GM23338 (cell line): ENCODE measurements at regions not wholly inside any gene's neighbourhood (a gene's known extent, or its start where the extent isn't known, plus 50 kb on each side); places are given as distances from the start of the nearest gene placed in this dataset.

Experiments
- ATAC-seq: fragments of 200-7000 bp; cut with Tn5 transposase; 3 replicates; pipeline ENCODE4 v1.9.1; 2020
- DNase-seq: peaks from one replicate; pipeline ENCODE4 v3.0.0-alpha.2; 2015; ENCODE audit warnings: low spot score
- H2AFZ ChIP-seq: fragments of 200-600 bp; sonication (generic); 2 replicates; pipeline ENCODE4 v1.8.0; 2016; ENCODE audit warnings: antibody characterized with exemption, mild to moderate bottlenecking, moderate library complexity
- H3F3A ChIP-seq: fragments of 200-600 bp; sonication (generic); replicated peaks from 2 replicates; pipeline ENCODE4 v1.8.0; 2017; ENCODE audit warnings: antibody characterized with exemption, mixed run types, low read depth
- H3K27ac ChIP-seq: fragments of 200-600 bp; sonication (generic); 2 replicates; pipeline ENCODE4 v1.6.1; 2016; ENCODE audit warnings: low read depth
- H3K27me3 ChIP-seq: fragments of 200-600 bp; sonication (generic); 2 replicates; pipeline ENCODE4 v1.8.0; 2016; ENCODE audit warnings: mild to moderate bottlenecking, mixed run types, moderate library complexity; ENCODE audit not compliant: insufficient read depth
- H3K36me3 ChIP-seq: fragments of 200-600 bp; sonication (generic); 2 replicates; pipeline ENCODE4 v1.8.0; 2016; ENCODE audit warnings: mild to moderate bottlenecking; ENCODE audit not compliant: insufficient read depth
- H3K4me1 ChIP-seq: fragments of 200-600 bp; sonication (generic); 2 replicates; pipeline ENCODE4 v1.8.0; 2016; ENCODE audit warnings: mild to moderate bottlenecking, moderate library complexity; ENCODE audit not compliant: insufficient read depth
- H3K4me2 ChIP-seq: fragments of 200-600 bp; sonication (generic); 2 replicates; pipeline ENCODE4 v1.7.1; 2017; ENCODE audit warnings: mixed run types
- H3K4me3 ChIP-seq: fragments of 200-600 bp; sonication (generic); 2 replicates; pipeline ENCODE4 v1.6.1; 2016; ENCODE audit warnings: mixed run types
- H3K79me2 ChIP-seq: fragments of 200-600 bp; sonication (generic); replicated peaks from 2 replicates; pipeline ENCODE4 v1.8.0; 2017; ENCODE audit warnings: mild to moderate bottlenecking; ENCODE audit not compliant: insufficient read depth
- H3K9me2 ChIP-seq: fragments of 200-600 bp; sonication (generic); 2 replicates; pipeline ENCODE4 v1.8.0; 2017; ENCODE audit not compliant: insufficient read depth
- H4K20me1 ChIP-seq: fragments of 200-600 bp; sonication (generic); replicated peaks from 2 replicates; pipeline ENCODE4 v1.8.0; 2017; ENCODE audit warnings: mild to moderate bottlenecking; ENCODE audit not compliant: insufficient read depth
- H3K27ac Mint-ChIP-seq: 2 replicates; pipeline ENCODE4 v1.8.0; 2020; ENCODE audit warnings: inconsistent platforms, mild to moderate bottlenecking, moderate library complexity, mixed read lengths
- H3K27me3 Mint-ChIP-seq: 3 replicates; pipeline ENCODE4 v1.8.0; 2022; ENCODE audit warnings: low read depth, mild to moderate bottlenecking, moderate library complexity, mixed read lengths, inconsistent platforms; ENCODE audit not compliant: insufficient read depth, poor library complexity
- H3K36me3 Mint-ChIP-seq: 3 replicates; pipeline ENCODE4 v1.8.0; 2021; ENCODE audit warnings: low read depth, mild to moderate bottlenecking, inconsistent platforms, moderate library complexity, mixed read lengths
- H3K4me1 Mint-ChIP-seq: 3 replicates; pipeline ENCODE4 v1.8.0; 2020; ENCODE audit warnings: mild to moderate bottlenecking, inconsistent platforms, mixed read lengths
- H3K4me3 Mint-ChIP-seq: 3 replicates; pipeline ENCODE4 v1.8.0; 2021; ENCODE audit warnings: moderate library complexity, mild to moderate bottlenecking, inconsistent platforms, mixed read lengths
- H3K9me3 Mint-ChIP-seq: 3 replicates; pipeline ENCODE4 v1.8.0; 2020; ENCODE audit warnings: moderate library complexity, mild to moderate bottlenecking, inconsistent platforms, mixed read lengths
- CREB1 ChIP-seq: fragments of 250-450 bp; sonication (Bioruptor Pico); IDR thresholded peaks from 2 replicates; pipeline ENCODE4 v1.5.0; 2020; ENCODE audit warnings: low read depth, mild to moderate bottlenecking, moderate library complexity
- EZH2 ChIP-seq: fragments of 200-600 bp; sonication (generic); IDR thresholded peaks from one replicate; pipeline ENCODE4 v1.8.0; 2017; ENCODE audit warnings: antibody characterized with exemption, mild to moderate bottlenecking, low read depth; ENCODE audit not compliant: unreplicated experiment
- EZH2phosphoT487 ChIP-seq: fragments of 200-600 bp; sonication (generic); IDR thresholded peaks from one replicate; pipeline ENCODE4 v1.8.1; 2018; ENCODE audit warnings: antibody characterized with exemption; ENCODE audit not compliant: unreplicated experiment
- JUNB ChIP-seq: IDR thresholded peaks from one replicate; pipeline ENCODE4 v1.6.1; 2016; ENCODE audit warnings: antibody characterized with exemption; ENCODE audit not compliant: unreplicated experiment
- NANOG ChIP-seq: IDR thresholded peaks from 2 replicates; pipeline ENCODE4 v1.6.1; 2016; ENCODE audit warnings: antibody characterized with exemption, borderline replicate concordance
- POLR2AphosphoS5 ChIP-seq: IDR thresholded peaks from 2 replicates; pipeline ENCODE4 v1.6.1; 2016; ENCODE audit warnings: antibody characterized with exemption, low read depth
- STAT1 ChIP-seq: IDR thresholded peaks from one replicate; pipeline ENCODE4 v1.6.1; 2016; ENCODE audit warnings: antibody characterized with exemption; ENCODE audit not compliant: unreplicated experiment
- ZNF114 ChIP-seq: fragments of 250-450 bp; sonication (Bioruptor Pico); IDR thresholded peaks from 2 replicates; pipeline ENCODE4 v1.5.0; 2020; ENCODE audit warnings: mild to moderate bottlenecking, moderate library complexity
- ZNF331 ChIP-seq: fragments of 250-450 bp; sonication (Bioruptor Pico); IDR thresholded peaks from 2 replicates; pipeline ENCODE4 v1.5.0; 2020; ENCODE audit warnings: low read depth, mild to moderate bottlenecking, moderate library complexity
- TF ChIP-seq, protein P1 (sequence below): IDR thresholded peaks from 2 replicates; pipeline ENCODE4 v1.6.1; 2016; ENCODE audit warnings: antibody characterized with exemption
- TF ChIP-seq, protein P2 (sequence below): fragments of 250-450 bp; sonication (Bioruptor Pico); IDR thresholded peaks from 2 replicates; pipeline ENCODE4 v1.5.0; 2020; ENCODE audit warnings: mild to moderate bottlenecking, moderate library complexity
- TF ChIP-seq, protein P3 (sequence below): IDR thresholded peaks from one replicate; pipeline ENCODE4 v1.6.1; 2018; ENCODE audit warnings: antibody characterized with exemption; ENCODE audit not compliant: unreplicated experiment

DNA sequence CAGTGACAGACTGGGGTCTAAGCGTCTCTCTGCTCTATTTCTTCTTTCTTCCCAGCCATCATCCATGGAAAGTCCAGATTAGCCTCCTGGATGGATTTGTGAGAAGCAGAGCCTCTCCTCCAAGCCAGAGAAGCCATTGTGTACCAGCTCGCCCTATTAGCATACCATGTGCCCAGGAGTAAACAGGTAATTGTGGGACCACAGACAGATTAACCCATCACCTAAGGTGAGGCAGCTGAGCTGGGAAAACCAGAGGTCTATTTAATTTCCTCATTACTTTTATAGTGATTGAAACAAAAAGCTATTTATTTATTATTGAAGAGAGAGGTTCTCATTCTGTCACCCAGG is 54.7 kb upstream of the NT5C1B start:
- Mint-ChIP-seq H3K9me3 (peaks cover 3% of the 10 kb centered on the region), H3K27ac (no peak overlapping the region), H3K36me3 (peaks cover 2% of the 10 kb centered on the region; the same call in 2 of the 3 replicates), H3K27me3 (peaks cover 2% of the 10 kb centered on the region), H3K4me3 (no peak overlapping the region), H3K4me1 (peaks cover 22% of the 10 kb centered on the region)
- DNase-seq (no peak), ATAC-seq (peak; percentile 67)
- TF ChIP-seq, protein P1, sequence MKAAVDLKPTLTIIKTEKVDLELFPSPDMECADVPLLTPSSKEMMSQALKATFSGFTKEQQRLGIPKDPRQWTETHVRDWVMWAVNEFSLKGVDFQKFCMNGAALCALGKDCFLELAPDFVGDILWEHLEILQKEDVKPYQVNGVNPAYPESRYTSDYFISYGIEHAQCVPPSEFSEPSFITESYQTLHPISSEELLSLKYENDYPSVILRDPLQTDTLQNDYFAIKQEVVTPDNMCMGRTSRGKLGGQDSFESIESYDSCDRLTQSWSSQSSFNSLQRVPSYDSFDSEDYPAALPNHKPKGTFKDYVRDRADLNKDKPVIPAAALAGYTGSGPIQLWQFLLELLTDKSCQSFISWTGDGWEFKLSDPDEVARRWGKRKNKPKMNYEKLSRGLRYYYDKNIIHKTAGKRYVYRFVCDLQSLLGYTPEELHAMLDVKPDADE, result no peak
- TF ChIP-seq EZH2 (no peak), NANOG (no peak), CREB1 (CRISPR knock-in tag) (no peak), ZNF331 (CRISPR knock-in tag) (no peak), ZNF114 (no peak), EZH2phosphoT487 (no peak), JUNB (no peak), STAT1 (no peak), POLR2AphosphoS5 (no peak)
- TF ChIP-seq, protein P2, sequence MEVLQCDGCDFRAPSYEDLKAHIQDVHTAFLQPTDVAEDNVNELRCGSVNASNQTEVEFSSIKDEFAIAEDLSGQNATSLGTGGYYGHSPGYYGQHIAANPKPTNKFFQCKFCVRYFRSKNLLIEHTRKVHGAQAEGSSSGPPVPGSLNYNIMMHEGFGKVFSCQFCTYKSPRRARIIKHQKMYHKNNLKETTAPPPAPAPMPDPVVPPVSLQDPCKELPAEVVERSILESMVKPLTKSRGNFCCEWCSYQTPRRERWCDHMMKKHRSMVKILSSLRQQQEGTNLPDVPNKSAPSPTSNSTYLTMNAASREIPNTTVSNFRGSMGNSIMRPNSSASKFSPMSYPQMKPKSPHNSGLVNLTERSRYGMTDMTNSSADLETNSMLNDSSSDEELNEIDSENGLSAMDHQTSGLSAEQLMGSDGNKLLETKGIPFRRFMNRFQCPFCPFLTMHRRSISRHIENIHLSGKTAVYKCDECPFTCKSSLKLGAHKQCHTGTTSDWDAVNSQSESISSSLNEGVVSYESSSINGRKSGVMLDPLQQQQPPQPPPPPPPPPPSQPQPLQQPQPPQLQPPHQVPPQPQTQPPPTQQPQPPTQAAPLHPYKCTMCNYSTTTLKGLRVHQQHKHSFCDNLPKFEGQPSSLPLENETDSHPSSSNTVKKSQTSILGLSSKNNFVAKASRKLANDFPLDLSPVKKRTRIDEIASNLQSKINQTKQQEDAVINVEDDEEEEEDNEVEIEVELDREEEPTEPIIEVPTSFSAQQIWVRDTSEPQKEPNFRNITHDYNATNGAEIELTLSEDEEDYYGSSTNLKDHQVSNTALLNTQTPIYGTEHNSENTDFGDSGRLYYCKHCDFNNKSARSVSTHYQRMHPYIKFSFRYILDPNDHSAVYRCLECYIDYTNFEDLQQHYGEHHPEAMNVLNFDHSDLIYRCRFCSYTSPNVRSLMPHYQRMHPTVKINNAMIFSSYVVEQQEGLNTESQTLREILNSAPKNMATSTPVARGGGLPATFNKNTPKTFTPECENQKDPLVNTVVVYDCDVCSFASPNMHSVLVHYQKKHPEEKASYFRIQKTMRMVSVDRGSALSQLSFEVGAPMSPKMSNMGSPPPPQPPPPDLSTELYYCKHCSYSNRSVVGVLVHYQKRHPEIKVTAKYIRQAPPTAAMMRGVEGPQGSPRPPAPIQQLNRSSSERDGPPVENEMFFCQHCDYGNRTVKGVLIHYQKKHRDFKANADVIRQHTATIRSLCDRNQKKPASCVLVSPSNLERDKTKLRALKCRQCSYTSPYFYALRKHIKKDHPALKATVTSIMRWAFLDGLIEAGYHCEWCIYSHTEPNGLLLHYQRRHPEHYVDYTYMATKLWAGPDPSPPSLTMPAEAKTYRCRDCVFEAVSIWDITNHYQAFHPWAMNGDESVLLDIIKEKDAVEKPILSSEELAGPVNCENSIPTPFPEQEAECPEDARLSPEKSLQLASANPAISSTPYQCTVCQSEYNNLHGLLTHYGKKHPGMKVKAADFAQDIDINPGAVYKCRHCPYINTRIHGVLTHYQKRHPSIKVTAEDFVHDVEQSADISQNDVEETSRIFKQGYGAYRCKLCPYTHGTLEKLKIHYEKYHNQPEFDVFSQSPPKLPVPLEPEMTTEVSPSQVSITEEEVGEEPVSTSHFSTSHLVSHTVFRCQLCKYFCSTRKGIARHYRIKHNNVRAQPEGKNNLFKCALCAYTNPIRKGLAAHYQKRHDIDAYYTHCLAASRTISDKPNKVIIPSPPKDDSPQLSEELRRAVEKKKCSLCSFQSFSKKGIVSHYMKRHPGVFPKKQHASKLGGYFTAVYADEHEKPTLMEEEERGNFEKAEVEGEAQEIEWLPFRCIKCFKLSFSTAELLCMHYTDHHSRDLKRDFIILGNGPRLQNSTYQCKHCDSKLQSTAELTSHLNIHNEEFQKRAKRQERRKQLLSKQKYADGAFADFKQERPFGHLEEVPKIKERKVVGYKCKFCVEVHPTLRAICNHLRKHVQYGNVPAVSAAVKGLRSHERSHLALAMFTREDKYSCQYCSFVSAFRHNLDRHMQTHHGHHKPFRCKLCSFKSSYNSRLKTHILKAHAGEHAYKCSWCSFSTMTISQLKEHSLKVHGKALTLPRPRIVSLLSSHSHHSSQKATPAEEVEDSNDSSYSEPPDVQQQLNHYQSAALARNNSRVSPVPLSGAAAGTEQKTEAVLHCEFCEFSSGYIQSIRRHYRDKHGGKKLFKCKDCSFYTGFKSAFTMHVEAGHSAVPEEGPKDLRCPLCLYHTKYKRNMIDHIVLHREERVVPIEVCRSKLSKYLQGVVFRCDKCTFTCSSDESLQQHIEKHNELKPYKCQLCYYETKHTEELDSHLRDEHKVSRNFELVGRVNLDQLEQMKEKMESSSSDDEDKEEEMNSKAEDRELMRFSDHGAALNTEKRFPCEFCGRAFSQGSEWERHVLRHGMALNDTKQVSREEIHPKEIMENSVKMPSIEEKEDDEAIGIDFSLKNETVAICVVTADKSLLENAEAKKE (CRISPR knock-in tag), result no peak
- TF ChIP-seq, protein P3, sequence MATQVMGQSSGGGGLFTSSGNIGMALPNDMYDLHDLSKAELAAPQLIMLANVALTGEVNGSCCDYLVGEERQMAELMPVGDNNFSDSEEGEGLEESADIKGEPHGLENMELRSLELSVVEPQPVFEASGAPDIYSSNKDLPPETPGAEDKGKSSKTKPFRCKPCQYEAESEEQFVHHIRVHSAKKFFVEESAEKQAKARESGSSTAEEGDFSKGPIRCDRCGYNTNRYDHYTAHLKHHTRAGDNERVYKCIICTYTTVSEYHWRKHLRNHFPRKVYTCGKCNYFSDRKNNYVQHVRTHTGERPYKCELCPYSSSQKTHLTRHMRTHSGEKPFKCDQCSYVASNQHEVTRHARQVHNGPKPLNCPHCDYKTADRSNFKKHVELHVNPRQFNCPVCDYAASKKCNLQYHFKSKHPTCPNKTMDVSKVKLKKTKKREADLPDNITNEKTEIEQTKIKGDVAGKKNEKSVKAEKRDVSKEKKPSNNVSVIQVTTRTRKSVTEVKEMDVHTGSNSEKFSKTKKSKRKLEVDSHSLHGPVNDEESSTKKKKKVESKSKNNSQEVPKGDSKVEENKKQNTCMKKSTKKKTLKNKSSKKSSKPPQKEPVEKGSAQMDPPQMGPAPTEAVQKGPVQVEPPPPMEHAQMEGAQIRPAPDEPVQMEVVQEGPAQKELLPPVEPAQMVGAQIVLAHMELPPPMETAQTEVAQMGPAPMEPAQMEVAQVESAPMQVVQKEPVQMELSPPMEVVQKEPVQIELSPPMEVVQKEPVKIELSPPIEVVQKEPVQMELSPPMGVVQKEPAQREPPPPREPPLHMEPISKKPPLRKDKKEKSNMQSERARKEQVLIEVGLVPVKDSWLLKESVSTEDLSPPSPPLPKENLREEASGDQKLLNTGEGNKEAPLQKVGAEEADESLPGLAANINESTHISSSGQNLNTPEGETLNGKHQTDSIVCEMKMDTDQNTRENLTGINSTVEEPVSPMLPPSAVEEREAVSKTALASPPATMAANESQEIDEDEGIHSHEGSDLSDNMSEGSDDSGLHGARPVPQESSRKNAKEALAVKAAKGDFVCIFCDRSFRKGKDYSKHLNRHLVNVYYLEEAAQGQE, result no peak
- H3K27ac ChIP-seq, result no peak overlapping the region
- no peaks in the 10 kb centered on the region for H3K27me3 ChIP-seq
- H2AFZ ChIP-seq, result peak overlapping the region; percentile 49
- no peaks in the 10 kb centered on the region for H3F3A ChIP-seq
- no peaks in the 10 kb centered on the region for H4K20me1 ChIP-seq
- peaks cover 11% of the 10 kb centered on the region; the same call in 1 of the 2 replicates for H3K9me2 ChIP-seq
- H3K4me2 ChIP-seq, result peak overlapping the region; percentile 8
- no peak overlapping the region for H3K4me3 ChIP-seq
- H3K36me3 ChIP-seq, result 0 out of 2 replicates have a peak, but pooled peaks cover 2% of the 10 kb centered on the region
- peaks cover 24% of the 10 kb centered on the region for H3K4me1 ChIP-seq
- H3K79me2 ChIP-seq, result no peaks in the 10 kb centered on the region
